H9 (cell line): ENCODE measurements at regions not wholly inside any gene's neighbourhood (a gene's known extent, or its start where the extent isn't known, plus 50 kb on each side); places are given as distances from the start of the nearest gene placed in this dataset.

Source experiments
- DNase-seq: peaks from one replicate; pipeline ENCODE4 v3.0.0-alpha.2; 2017
- H2AFZ ChIP-seq: one replicate; pipeline ENCODE4 v1.6.1; 2013; ENCODE audit warnings: mild to moderate bottlenecking, low read length, control low read depth, moderate library complexity
- H2AK5ac ChIP-seq: 2 replicates; pipeline ENCODE4 v1.6.1; 2013; ENCODE audit warnings: low read length, control low read depth, mixed read lengths; ENCODE audit not compliant: insufficient read length
- H2BK120ac ChIP-seq: one replicate; pipeline ENCODE4 v1.6.1; 2013; ENCODE audit warnings: low read depth, mild to moderate bottlenecking, low read length, control low read depth, inconsistent platforms; ENCODE audit not compliant: poor library complexity, severe bottlenecking
- H2BK12ac ChIP-seq: 2 replicates; pipeline ENCODE4 v1.6.1; 2013; ENCODE audit warnings: low read length, control low read depth, mixed read lengths, low read depth; ENCODE audit not compliant: insufficient read length
- H2BK15ac ChIP-seq: 2 replicates; pipeline ENCODE4 v1.6.1; 2013; ENCODE audit warnings: low read depth, low read length, control low read depth
- H2BK20ac ChIP-seq: one replicate; pipeline ENCODE4 v1.6.1; 2013; ENCODE audit warnings: low read depth, mild to moderate bottlenecking, low read length, control low read depth, inconsistent platforms; ENCODE audit not compliant: poor library complexity, severe bottlenecking
- H2BK5ac ChIP-seq: 2 replicates; pipeline ENCODE4 v1.6.1; 2013; ENCODE audit warnings: low read length, control low read depth, mixed read lengths; ENCODE audit not compliant: insufficient read length
- H3K14ac ChIP-seq: 2 replicates; pipeline ENCODE4 v1.6.1; 2013; ENCODE audit warnings: low read length, control low read depth; ENCODE audit not compliant: insufficient read depth
- H3K18ac ChIP-seq: 2 replicates; pipeline ENCODE4 v1.6.1; 2013; ENCODE audit warnings: low read depth, mild to moderate bottlenecking, mixed read lengths, low read length, control low read depth; ENCODE audit not compliant: insufficient read length
- H3K23ac ChIP-seq: 2 replicates; pipeline ENCODE4 v1.6.1; 2013; ENCODE audit warnings: low read length, control low read depth, mixed read lengths, low read depth; ENCODE audit not compliant: insufficient read length
- H3K23me2 ChIP-seq: 2 replicates; pipeline ENCODE4 v1.6.1; 2013; ENCODE audit warnings: low read depth, mild to moderate bottlenecking, mixed read lengths, low read length, control low read depth; ENCODE audit not compliant: insufficient read length, poor library complexity, severe bottlenecking
- H3K27ac ChIP-seq: 2 replicates; pipeline ENCODE4 v1.5.1; 2013; ENCODE audit warnings: low read length, control low read depth, mixed read lengths, low read depth; ENCODE audit not compliant: insufficient read length
- H3K27me3 ChIP-seq: 2 replicates; pipeline ENCODE4 v1.6.1; 2013; ENCODE audit warnings: low read length, control low read depth, inconsistent platforms; ENCODE audit not compliant: insufficient read depth
- H3K4ac ChIP-seq: 2 replicates; pipeline ENCODE4 v1.6.1; 2013; ENCODE audit warnings: low read depth, mild to moderate bottlenecking, control low read depth, inconsistent platforms, low read length, moderate library complexity
- H3K4me1 ChIP-seq: 2 replicates; pipeline ENCODE4 v1.6.1; 2013; ENCODE audit warnings: low read length, control low read depth, inconsistent platforms; ENCODE audit not compliant: insufficient read depth
- H3K4me2 ChIP-seq: 2 replicates; pipeline ENCODE4 v1.6.1; 2013; ENCODE audit warnings: low read length, control low read depth, mixed read lengths; ENCODE audit not compliant: insufficient read length, insufficient read depth
- H3K56ac ChIP-seq: 2 replicates; pipeline ENCODE4 v1.6.1; 2013; ENCODE audit warnings: low read depth, mild to moderate bottlenecking, mixed read lengths, low read length, control low read depth; ENCODE audit not compliant: insufficient read length
- H3K79me1 ChIP-seq: 2 replicates; pipeline ENCODE4 v1.6.1; 2013; ENCODE audit warnings: low read depth, mild to moderate bottlenecking, moderate library complexity, low read length, control low read depth, inconsistent platforms; ENCODE audit not compliant: insufficient read depth, poor library complexity, severe bottlenecking
- H3K79me2 ChIP-seq: 2 replicates; pipeline ENCODE4 v1.6.1; 2013; ENCODE audit warnings: low read length, control low read depth, inconsistent platforms; ENCODE audit not compliant: insufficient read depth
- H3K9ac ChIP-seq: 2 replicates; pipeline ENCODE4 v1.6.1; 2013; ENCODE audit warnings: low read length, control low read depth, mixed read lengths; ENCODE audit not compliant: insufficient read length; ENCODE audit errors: extremely low read depth
- H3K9me3 ChIP-seq: one replicate; pipeline ENCODE4 v1.6.1; 2013; ENCODE audit warnings: low read depth, low read length, inconsistent platforms; ENCODE audit not compliant: control insufficient read depth
- H3T11ph ChIP-seq: one replicate; pipeline ENCODE4 v1.6.1; 2013; ENCODE audit warnings: mild to moderate bottlenecking, low read length, control low read depth, inconsistent platforms
- H4K20me1 ChIP-seq: one replicate; pipeline ENCODE4 v1.6.1; 2013; ENCODE audit not compliant: control insufficient read depth, insufficient read length, insufficient read depth
- H4K5ac ChIP-seq: 2 replicates; pipeline ENCODE4 v1.6.1; 2013; ENCODE audit warnings: low read depth, mild to moderate bottlenecking, mixed read lengths, low read length, control low read depth; ENCODE audit not compliant: insufficient read length
- H4K8ac ChIP-seq: replicated peaks from 2 replicates; pipeline ENCODE4 v1.6.1; 2013; ENCODE audit warnings: low read length, control low read depth, mixed read lengths, low read depth; ENCODE audit not compliant: insufficient read length
- H4K91ac ChIP-seq: 2 replicates; pipeline ENCODE4 v1.6.1; 2013; ENCODE audit warnings: low read depth, mild to moderate bottlenecking, moderate library complexity, mixed read lengths, low read length, control low read depth; ENCODE audit not compliant: insufficient read length
- H3K27ac Mint-ChIP-seq, 3 experiments: 2 replicates in 2 of 3; 3 replicates in 1 of 3; pipeline ENCODE4 v1.8.0; 2020 to 2021; ENCODE audit warnings: mixed read lengths in 3 of 3, mild to moderate bottlenecking in 1 of 3, moderate library complexity in 1 of 3
- H3K27me3 Mint-ChIP-seq: 2 replicates; pipeline ENCODE4 v1.8.0; 2021; ENCODE audit warnings: low read depth, mild to moderate bottlenecking, moderate library complexity, mixed read lengths
- H3K36me3 Mint-ChIP-seq, 3 experiments: 2 replicates in 2 of 3; 3 replicates in 1 of 3; pipeline ENCODE4 v1.8.0; 2020 to 2021; ENCODE audit warnings: low read depth in 3 of 3, mixed read lengths in 3 of 3; ENCODE audit not compliant: insufficient read depth in 1 of 3
- H3K4me1 Mint-ChIP-seq, 2 experiments: 2 replicates each; pipeline ENCODE4 v1.8.0; 2020; ENCODE audit warnings: mixed read lengths in 2 of 2
- H3K4me3 Mint-ChIP-seq, 2 experiments: 2 replicates in 1 of 2; 3 replicates in 1 of 2; pipeline ENCODE4 v1.8.0; 2020 to 2021; ENCODE audit warnings: mild to moderate bottlenecking in 2 of 2, mixed read lengths in 2 of 2, moderate library complexity in 1 of 2
- H3K9me3 Mint-ChIP-seq, 2 experiments: 2 replicates in 1 of 2; 3 replicates in 1 of 2; pipeline ENCODE4 v1.8.0; 2020; ENCODE audit warnings: mild to moderate bottlenecking in 2 of 2, mixed read lengths in 2 of 2, moderate library complexity in 1 of 2
- CTCF ChIP-seq: fragments of 200-600 bp; sonication (generic); conservative IDR thresholded peaks from 3 replicates; pipeline ENCODE4 v1.8.0; 2021; ENCODE audit warnings: antibody characterized with exemption, mild to moderate bottlenecking
- WGBS: extraction: QIAGEN DNeasy Blood & Tissue Kit; methylation state at CpG from one replicate; pipeline ENCODE4 v1.1.7; 2013; ENCODE audit warnings: missing lambda C conversion rate, low lambda C conversion rate, mixed read lengths; ENCODE audit not compliant: insufficient read length; ENCODE audit errors: extremely low coverage; 5-methylcytosine and 5-hydroxymethylcytosine counted together

GRCh38 chr10:45198486-45199204, 116.8 kb downstream of the OR13A1 start:
- TF ChIP-seq CTCF: no peak

More at GRCh38 chr10:45198486-45199204, 116.8 kb downstream of the OR13A1 start:
- DNase-seq: peak; percentile 28
- Histone ChIP-seq H4K20me1 (no peaks in the 10 kb centered on the region), H4K91ac (no peak overlapping the region), H2AK5ac (no peak overlapping the region), H3K9me3 (no peaks in the 10 kb centered on the region), H2BK12ac (no peak overlapping the region), H4K8ac (no peak overlapping the region), H3K27me3 (no peaks in the 10 kb centered on the region), H2BK20ac (no peak overlapping the region), H3K56ac (no peak overlapping the region), H3K4me2 (no peak overlapping the region), H2BK120ac (no peak overlapping the region), H3K4ac (no peak overlapping the region), H2BK15ac (no peak overlapping the region), H3K79me2 (no peaks in the 10 kb centered on the region), H4K5ac (no peak overlapping the region), H3K23ac (no peak overlapping the region), H3K14ac (no peak overlapping the region; the same call in 1 of the 2 replicates), H3K18ac (no peak overlapping the region), H3K23me2 (no peaks in the 10 kb centered on the region), H3T11ph (no peak overlapping the region), H2BK5ac (no peak overlapping the region), H3K79me1 (no peaks in the 10 kb centered on the region), H3K9ac (no peak overlapping the region), H2AFZ (no peak overlapping the region), H3K4me1 (no peaks in the 10 kb centered on the region), H3K27ac (no peak overlapping the region)
- Mint-ChIP-seq H3K27ac (no peak overlapping the region), H3K4me1 (no peaks in the 10 kb centered on the region), H3K4me3 (no peak overlapping the region), H3K9me3 (no peaks in the 10 kb centered on the region), H3K36me3 (no peaks in the 10 kb centered on the region), H3K27me3 (no peaks in the 10 kb centered on the region)
- no CpG with 5 or more reads among the region's 50 CpGs for WGBS
